Suprapubic skin (tissue), 3 donors: ENCODE measurements at regions not wholly inside any gene's neighbourhood (a gene's known extent, or its start where the extent isn't known, plus 50 kb on each side); places are given as distances from the start of the nearest gene placed in this dataset.

Experiments used
- CTCF ChIP-seq, 2 donors: fragments of 200-600 bp in 1 of 2; fragments of 450-650 bp in 1 of 2; sonication (generic) in 1 of 2; IDR thresholded peaks; one replicate each; pipeline ENCODE4 v1.5.1; 2016 to 2019; ENCODE audit warnings: antibody characterized with exemption in 2 of 2, mild to moderate bottlenecking in 1 of 2, moderate library complexity in 1 of 2
- POLR2AphosphoS5 ChIP-seq, 3 donors: sonication (generic); formaldehyde crosslinking; IDR thresholded peaks; one replicate each; pipeline ENCODE4 v1.6.1; 2017; ENCODE audit warnings: antibody characterized with exemption in 3 of 3

GRCh38 chr5:174947548-174947947, 223.2 kb downstream of the MSX2 start:
- TF ChIP-seq POLR2AphosphoS5 (IDR thresholded peaks at IDR 0.05), result no peak
- TF ChIP-seq CTCF (IDR thresholded peaks at IDR 0.05), result no peak
